IPS-20b (cell line): ENCODE measurements at regions not wholly inside any gene's neighbourhood (a gene's known extent, or its start where the extent isn't known, plus 50 kb on each side); places are given as distances from the start of the nearest gene placed in this dataset.
"Not testable (repeated sequence)": the region's sequence is repeated elsewhere in the genome, so short reads cannot be mapped to it uniquely, and the experiment has no call there.

Source experiments
- H3K27ac ChIP-seq: one replicate; pipeline ENCODE4 v1.5.1; 2013; ENCODE audit warnings: low read length
- H3K27me3 ChIP-seq: 2 replicates; pipeline ENCODE4 v1.6.1; 2013; ENCODE audit warnings: mild to moderate bottlenecking, low read length, inconsistent platforms; ENCODE audit not compliant: insufficient read depth
- H3K36me3 ChIP-seq: 2 replicates; pipeline ENCODE4 v1.6.1; 2013; ENCODE audit warnings: low read depth, mild to moderate bottlenecking, inconsistent platforms, low read length, moderate library complexity; ENCODE audit not compliant: insufficient read depth
- H3K4me1 ChIP-seq: 2 replicates; pipeline ENCODE4 v1.6.1; 2013; ENCODE audit warnings: mild to moderate bottlenecking, control low read depth, inconsistent platforms, low read length, moderate library complexity; ENCODE audit not compliant: insufficient read depth
- H3K4me3 ChIP-seq: 2 replicates; pipeline ENCODE4 v1.5.1; 2013; ENCODE audit warnings: mild to moderate bottlenecking, low read length, inconsistent platforms
- H3K9ac ChIP-seq: 2 replicates; pipeline ENCODE4 v1.6.1; 2013; ENCODE audit warnings: low read depth, mild to moderate bottlenecking, inconsistent platforms, low read length, moderate library complexity
- H3K9me3 ChIP-seq: 2 replicates; pipeline ENCODE4 v1.6.1; 2013; ENCODE audit warnings: mild to moderate bottlenecking, low read depth, low read length, inconsistent platforms; ENCODE audit not compliant: insufficient read depth

GRCh38 chr5:67793418-67793817 lies 422.1 kb upstream of the PIK3R1 start:
- Histone ChIP-seq H3K36me3 (no peaks in the 10 kb centered on the region), H3K27me3 (no peaks in the 10 kb centered on the region), H3K4me1 (0 out of 2 replicates have a peak, but pooled peaks cover 4% of the 10 kb centered on the region), H3K4me3 (no peak overlapping the region), H3K27ac (no peak overlapping the region), H3K9ac (no peak overlapping the region), H3K9me3 (0 out of 2 replicates have a peak, but pooled peaks cover 3% of the 10 kb centered on the region)

GRCh38 chr5:67792891-67793290 lies 422.7 kb upstream of the PIK3R1 start:
- no peaks in the 10 kb centered on the region for H3K9me3 ChIP-seq
- H3K9ac ChIP-seq = no peak overlapping the region
- H3K4me1 ChIP-seq = 0 out of 2 replicates have a peak, but pooled peaks cover 5% of the 10 kb centered on the region
- no peak overlapping the region for H3K27ac ChIP-seq
- no peaks in the 10 kb centered on the region for H3K36me3 ChIP-seq
- H3K4me3 ChIP-seq = no peak overlapping the region
- H3K27me3 ChIP-seq = no peaks in the 10 kb centered on the region

GRCh38 chr5:67790390-67790789 lies 425.2 kb upstream of the PIK3R1 start:
- Histone ChIP-seq H3K27me3 (no peaks in the 10 kb centered on the region), H3K9ac (no peak overlapping the region), H3K9me3 (no peaks in the 10 kb centered on the region), H3K4me1 (0 out of 2 replicates have a peak, but pooled peaks cover 5% of the 10 kb centered on the region), H3K4me3 (no peak overlapping the region), H3K27ac (no peak overlapping the region), H3K36me3 (no peaks in the 10 kb centered on the region)

DNA sequence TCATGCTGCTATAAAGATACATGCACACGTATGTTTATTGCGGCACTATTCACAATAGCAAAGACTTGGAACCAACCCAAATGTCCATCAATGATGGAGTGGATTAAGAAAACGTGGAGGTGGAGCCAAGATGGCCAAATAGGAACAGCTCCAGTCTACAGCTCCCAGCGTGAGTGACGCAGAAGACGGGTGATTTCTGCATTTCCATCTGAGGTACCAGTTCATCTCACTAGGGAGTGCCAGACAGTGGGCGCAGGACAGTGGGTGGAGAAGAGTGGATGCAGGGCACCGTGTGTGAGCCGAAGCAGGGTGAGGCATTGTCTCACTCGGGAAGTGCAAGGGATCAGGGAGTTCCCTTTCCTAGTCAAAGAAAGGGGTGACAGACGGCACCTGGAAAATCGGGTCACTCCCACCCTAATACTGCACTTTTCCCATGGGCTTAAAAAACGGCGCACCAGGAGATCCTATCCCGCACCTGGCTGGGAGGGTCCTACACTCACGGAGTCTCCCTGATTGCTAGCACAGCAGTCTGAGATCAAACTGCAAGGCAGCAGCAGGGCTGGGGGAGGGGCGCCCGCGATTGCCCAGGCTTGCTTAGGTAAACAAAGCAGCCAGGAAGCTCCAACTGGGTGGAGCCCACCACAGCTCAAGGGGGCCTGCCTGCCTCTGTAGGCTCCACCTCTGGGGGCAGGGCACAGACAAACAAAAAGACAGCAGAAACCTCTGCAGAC lies 435.5 kb upstream of the PIK3R1 start:
- H3K4me1 ChIP-seq, H3K27ac ChIP-seq, H3K9me3 ChIP-seq, H3K4me3 ChIP-seq, H3K36me3 ChIP-seq, H3K27me3 ChIP-seq, H3K9ac ChIP-seq: not testable (repeated sequence)

- Histone ChIP-seq H3K9ac (no peak overlapping the region), H3K27ac (no peak overlapping the region), H3K9me3 (no peaks in the 10 kb centered on the region; the same call in 1 of the 2 replicates), H3K4me1 (0 out of 2 replicates have a peak, but pooled peaks cover 7% of the 10 kb centered on the region), H3K27me3 (no peaks in the 10 kb centered on the region), H3K36me3 (no peaks in the 10 kb centered on the region), H3K4me3 (no peak overlapping the region)
These were observed 440.8 kb upstream of the PIK3R1 start for GRCh38 chr5:67774786-67775185.

DNA sequence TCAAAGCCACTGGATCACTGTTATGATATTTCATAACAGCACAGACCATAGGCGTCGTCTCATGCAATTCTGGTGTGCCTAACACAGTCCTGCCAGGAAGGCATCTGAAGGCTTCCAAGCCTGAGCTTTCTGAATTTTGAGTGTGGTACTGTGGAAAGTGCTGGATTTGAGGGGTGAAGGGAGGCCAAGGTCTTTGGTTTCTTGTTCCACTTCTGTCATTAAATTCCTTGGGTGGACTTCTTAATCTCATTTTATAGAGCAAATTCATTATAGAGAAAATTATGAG lies 441.3 kb upstream of the PIK3R1 start:
- H3K4me3 ChIP-seq = no peak overlapping the region
- H3K27ac ChIP-seq = no peak overlapping the region
- H3K9ac ChIP-seq = no peak overlapping the region
- H3K4me1 ChIP-seq = 0 out of 2 replicates have a peak, but pooled peaks cover 7% of the 10 kb centered on the region
- no peaks in the 10 kb centered on the region; the same call in 1 of the 2 replicates for H3K9me3 ChIP-seq
- H3K27me3 ChIP-seq = no peaks in the 10 kb centered on the region
- no peaks in the 10 kb centered on the region for H3K36me3 ChIP-seq

- Histone ChIP-seq H3K4me3 (no peak overlapping the region), H3K4me1 (0 out of 2 replicates have a peak, but pooled peaks cover 7% of the 10 kb centered on the region), H3K27me3 (no peaks in the 10 kb centered on the region), H3K9ac (no peak overlapping the region), H3K36me3 (no peaks in the 10 kb centered on the region), H3K27ac (no peak overlapping the region), H3K9me3 (no peaks in the 10 kb centered on the region; the same call in 1 of the 2 replicates)
These were observed 441.9 kb upstream of the PIK3R1 start for GRCh38 chr5:67773411-67774266.

- Histone ChIP-seq H3K9ac (no peak overlapping the region), H3K27me3 (no peaks in the 10 kb centered on the region), H3K4me1 (0 out of 2 replicates have a peak, but pooled peaks cover 7% of the 10 kb centered on the region), H3K36me3 (no peaks in the 10 kb centered on the region; the same call in 1 of the 2 replicates), H3K27ac (no peak overlapping the region), H3K9me3 (no peaks in the 10 kb centered on the region), H3K4me3 (no peak overlapping the region)
These were observed 443.8 kb upstream of the PIK3R1 start for GRCh38 chr5:67771791-67772190.

DNA sequence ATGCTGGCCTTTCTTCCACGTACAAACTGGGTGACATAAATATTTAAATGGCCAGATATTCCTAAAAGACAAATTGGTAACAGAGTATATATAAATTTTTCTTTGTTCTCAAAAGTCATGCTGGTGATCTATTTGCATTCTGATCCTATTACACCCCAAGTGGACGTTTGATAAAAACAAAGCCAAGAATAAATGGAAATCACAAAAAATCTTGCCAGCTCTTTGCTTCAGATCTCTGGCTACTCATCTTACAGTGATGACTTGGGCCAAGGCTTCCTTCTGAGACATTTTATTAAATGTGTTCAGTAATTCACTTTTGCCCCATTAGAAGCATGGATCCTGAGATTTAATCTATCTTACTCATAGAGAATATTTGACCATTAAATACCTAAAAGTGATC lies 444.3 kb upstream of the PIK3R1 start:
- Histone ChIP-seq H3K9me3 (no peaks in the 10 kb centered on the region), H3K27me3 (no peaks in the 10 kb centered on the region), H3K9ac (no peak overlapping the region), H3K27ac (no peak overlapping the region), H3K36me3 (no peaks in the 10 kb centered on the region; the same call in 1 of the 2 replicates), H3K4me3 (no peak overlapping the region), H3K4me1 (0 out of 2 replicates have a peak, but pooled peaks cover 7% of the 10 kb centered on the region)

DNA sequence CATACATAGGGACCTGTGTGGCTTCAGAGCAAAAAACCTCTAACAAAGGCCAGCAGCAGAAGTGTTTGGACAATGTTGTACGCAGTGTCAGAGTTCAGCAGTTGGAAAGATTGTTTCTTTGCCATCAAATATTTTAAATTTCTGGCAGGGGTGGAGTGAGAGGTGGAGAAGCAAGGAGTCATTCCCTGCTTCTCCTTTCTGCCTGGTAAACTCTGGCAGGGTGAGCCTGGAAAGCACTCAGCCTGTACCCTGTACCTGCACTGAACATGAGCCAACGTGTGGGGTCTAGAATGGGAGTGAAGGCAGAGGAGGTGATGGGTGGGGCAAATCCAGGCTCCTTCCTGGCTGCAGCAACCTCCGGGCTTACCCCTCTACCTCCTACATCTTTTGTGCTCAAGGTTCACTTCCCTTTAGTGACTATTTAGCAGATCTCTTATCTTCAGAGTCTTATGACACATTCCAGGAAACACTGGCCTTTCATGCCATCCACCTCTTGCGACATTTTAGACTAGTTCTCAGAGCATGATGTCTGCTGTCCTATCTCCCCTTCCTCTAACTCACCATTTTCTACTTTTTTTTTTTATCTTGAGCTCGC lies 445.0 kb upstream of the PIK3R1 start:
- Histone ChIP-seq H3K27ac (no peak overlapping the region), H3K9ac (no peak overlapping the region), H3K36me3 (no peaks in the 10 kb centered on the region; the same call in 1 of the 2 replicates), H3K9me3 (no peaks in the 10 kb centered on the region), H3K4me3 (no peak overlapping the region), H3K4me1 (0 out of 2 replicates have a peak, but pooled peaks cover 7% of the 10 kb centered on the region), H3K27me3 (no peaks in the 10 kb centered on the region)

DNA sequence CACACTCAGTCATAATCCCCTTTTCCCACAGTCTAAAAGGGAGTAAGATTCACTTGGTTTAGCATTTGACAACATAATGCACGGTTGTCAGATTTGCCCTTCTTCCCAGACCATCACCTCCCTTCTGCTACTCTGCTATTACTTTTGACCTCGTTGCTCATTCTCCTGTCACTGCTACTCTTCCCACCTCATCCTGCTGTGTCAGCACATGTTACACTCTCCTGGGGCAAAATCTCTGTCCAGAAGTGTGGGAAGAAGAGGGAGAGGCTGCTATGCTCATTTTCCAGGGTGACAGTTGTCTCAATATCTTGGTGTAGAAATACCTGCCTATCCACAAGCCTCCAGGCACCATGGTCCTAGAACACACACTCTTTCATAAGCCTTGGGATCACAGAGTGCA lies 449.9 kb upstream of the PIK3R1 start:
- H3K36me3 ChIP-seq = no peaks in the 10 kb centered on the region; the same call in 1 of the 2 replicates
- no peaks in the 10 kb centered on the region for H3K27me3 ChIP-seq
- no peak overlapping the region for H3K27ac ChIP-seq
- no peak overlapping the region for H3K9ac ChIP-seq
- 0 out of 2 replicates have a peak, but pooled peaks cover 4% of the 10 kb centered on the region for H3K4me1 ChIP-seq
- no peaks in the 10 kb centered on the region for H3K9me3 ChIP-seq
- H3K4me3 ChIP-seq = no peak overlapping the region
